Suprapubic skin (tissue), 4 donors: ENCODE measurements at regions not wholly inside any gene's neighbourhood (a gene's known extent, or its start where the extent isn't known, plus 50 kb on each side); places are given as distances from the start of the nearest gene placed in this dataset.
"Not testable (repeated sequence)": the region's sequence is repeated elsewhere in the genome, so short reads cannot be mapped to it uniquely, and the experiment has no call there.

Experiments used
- DNase-seq, 2 donors: peaks; one replicate each; pipeline ENCODE4 v3.0.0-alpha.2; 2019; ENCODE audit warnings: low spot score in 2 of 2
- H3K27ac ChIP-seq: fragments of 200-600 bp; sonication (generic); one replicate; pipeline ENCODE4 v1.5.1; 2019
- H3K27me3 ChIP-seq: fragments of 200-600 bp; sonication (generic); one replicate; pipeline ENCODE4 v1.5.1; 2019
- H3K36me3 ChIP-seq: fragments of 200-600 bp; sonication (generic); one replicate; pipeline ENCODE4 v1.5.1; 2019
- H3K4me1 ChIP-seq: fragments of 200-600 bp; sonication (generic); one replicate; pipeline ENCODE4 v1.5.1; 2019
- H3K4me3 ChIP-seq: fragments of 200-600 bp; sonication (generic); one replicate; pipeline ENCODE4 v1.5.1; 2019; ENCODE audit warnings: mild to moderate bottlenecking
- H3K9me3 ChIP-seq: fragments of 200-600 bp; sonication (generic); one replicate; pipeline ENCODE4 v1.5.1; 2019
- CTCF ChIP-seq, 2 donors: fragments of 200-600 bp in 1 of 2; fragments of 450-650 bp in 1 of 2; sonication (generic) in 1 of 2; IDR thresholded peaks; one replicate each; pipeline ENCODE4 v1.5.1; 2016 to 2019; ENCODE audit warnings: antibody characterized with exemption in 2 of 2, mild to moderate bottlenecking in 1 of 2, moderate library complexity in 1 of 2
- EP300 ChIP-seq: sonication (generic); formaldehyde crosslinking; IDR thresholded peaks from one replicate; pipeline ENCODE4 v1.6.1; 2017; ENCODE audit warnings: antibody characterized with exemption
- POLR2A ChIP-seq, 2 donors: fragments of 450-650 bp; IDR thresholded peaks; one replicate each; pipeline ENCODE4 v1.6.1; 2017; ENCODE audit warnings: antibody characterized with exemption in 2 of 2, mild to moderate bottlenecking in 2 of 2, moderate library complexity in 2 of 2
- POLR2AphosphoS5 ChIP-seq, 3 donors: sonication (generic); formaldehyde crosslinking; IDR thresholded peaks; one replicate each; pipeline ENCODE4 v1.6.1; 2017; ENCODE audit warnings: antibody characterized with exemption in 3 of 3
- WGBS: methylation state at CpG from one replicate; pipeline ENCODE4 v1.1.5; 2018; 5-methylcytosine and 5-hydroxymethylcytosine counted together

- H3K9me3 ChIP-seq, result no peaks in the 10 kb centered on the region
- no peak for TF ChIP-seq POLR2AphosphoS5 (IDR thresholded peaks at IDR 0.05)
- TF ChIP-seq CTCF (IDR thresholded peaks at IDR 0.05), result no peak
- TF ChIP-seq EP300, result no peak
- TF ChIP-seq POLR2A (IDR thresholded peaks at IDR 0.05), result no peak
- H3K4me3 ChIP-seq, result no peak overlapping the region
- no peaks in the 10 kb centered on the region for H3K36me3 ChIP-seq
- 70% methylated on average over 1 of the region's 1 CpG for WGBS
- no peaks in the 10 kb centered on the region for H3K27me3 ChIP-seq
- H3K4me1 ChIP-seq, result no peaks in the 10 kb centered on the region
- no peak overlapping the region for H3K27ac ChIP-seq
- no peak for DNase-seq
Measured at GRCh38 chr12:68482014-68482413, 128.7 kb upstream of the RAP1B start.

- H3K4me3 ChIP-seq, result no peak overlapping the region
- H3K4me1 ChIP-seq, result no peaks in the 10 kb centered on the region
- no peaks in the 10 kb centered on the region for H3K27me3 ChIP-seq
- TF ChIP-seq EP300, result no peak
- TF ChIP-seq CTCF (IDR thresholded peaks at IDR 0.05), result no peak
- no peak for TF ChIP-seq POLR2AphosphoS5 (IDR thresholded peaks at IDR 0.05)
- no peak for TF ChIP-seq POLR2A (IDR thresholded peaks at IDR 0.05)
- DNase-seq, result no peak
- WGBS, result 64% methylated on average over 1 of the region's 1 CpG
- no peaks in the 10 kb centered on the region for H3K36me3 ChIP-seq
- H3K9me3 ChIP-seq, result no peaks in the 10 kb centered on the region
- no peak overlapping the region for H3K27ac ChIP-seq
Measured at GRCh38 chr12:68482660-68483059, 128.0 kb upstream of the RAP1B start.

- H3K4me1 ChIP-seq, result no peaks in the 10 kb centered on the region
- DNase-seq, result no peak
- WGBS, result 75% methylated on average over 4 of the region's 4 CpGs
- no peaks in the 10 kb centered on the region for H3K9me3 ChIP-seq
- H3K27ac ChIP-seq, result no peak overlapping the region
- H3K36me3 ChIP-seq, result no peaks in the 10 kb centered on the region
- no peak overlapping the region for H3K4me3 ChIP-seq
- TF ChIP-seq POLR2A (IDR thresholded peaks at IDR 0.05) (no peak), EP300 (no peak), CTCF (IDR thresholded peaks at IDR 0.05) (no peak), POLR2AphosphoS5 (IDR thresholded peaks at IDR 0.05) (no peak)
- H3K27me3 ChIP-seq, result no peaks in the 10 kb centered on the region
Measured at GRCh38 chr12:68483592-68484383, 126.9 kb upstream of the RAP1B start.

GRCh38 chr12:68484578-68484977 is 126.1 kb upstream of the RAP1B start:
- not testable (repeated sequence) for H3K4me1 ChIP-seq, H3K27ac ChIP-seq, H3K36me3 ChIP-seq, H3K27me3 ChIP-seq, H3K9me3 ChIP-seq, H3K4me3 ChIP-seq, DNase-seq
- WGBS, result 85% methylated on average over 6 of the region's 6 CpGs

GRCh38 chr12:68486449-68486848 is 124.2 kb upstream of the RAP1B start:
- H3K36me3 ChIP-seq, H3K9me3 ChIP-seq, H3K27me3 ChIP-seq, H3K4me1 ChIP-seq, H3K4me3 ChIP-seq, H3K27ac ChIP-seq, DNase-seq: not testable (repeated sequence)
- 94% methylated on average over 6 of the region's 6 CpGs for WGBS

- H3K27ac ChIP-seq, result no peak overlapping the region
- DNase-seq, result no peak
- H3K4me3 ChIP-seq, result no peak overlapping the region
- TF ChIP-seq CTCF (IDR thresholded peaks at IDR 0.05), result no peak
- TF ChIP-seq POLR2AphosphoS5 (IDR thresholded peaks at IDR 0.05), result no peak
- TF ChIP-seq EP300, result no peak
- no peak for TF ChIP-seq POLR2A (IDR thresholded peaks at IDR 0.05)
- H3K9me3 ChIP-seq, result no peaks in the 10 kb centered on the region
- no peaks in the 10 kb centered on the region for H3K4me1 ChIP-seq
- no peaks in the 10 kb centered on the region for H3K36me3 ChIP-seq
- 92% methylated on average over 13 of the region's 13 CpGs for WGBS
- H3K27me3 ChIP-seq, result no peaks in the 10 kb centered on the region
Measured at GRCh38 chr12:68487721-68488309, 122.9 kb upstream of the RAP1B start.
